CD4-positive, alpha-beta T cell treated with Interleukin-17A for 1 hour (primary cell): ENCODE measurements at regions not wholly inside any gene's neighbourhood (a gene's known extent, or its start where the extent isn't known, plus 50 kb on each side); places are given as distances from the start of the nearest gene placed in this dataset.

Source experiments
- DNase-seq: peaks from one replicate; pipeline ENCODE4 v3.0.0-alpha.2; 2020

- no peak for DNase-seq
These were observed 1285.5 kb downstream of the TBC1D22A start for GRCh38 chr22:48047722-48048500.

GRCh38 chr22:48045369-48045768 is 1282.9 kb downstream of the TBC1D22A start:
- DNase-seq, result no peak

DNA sequence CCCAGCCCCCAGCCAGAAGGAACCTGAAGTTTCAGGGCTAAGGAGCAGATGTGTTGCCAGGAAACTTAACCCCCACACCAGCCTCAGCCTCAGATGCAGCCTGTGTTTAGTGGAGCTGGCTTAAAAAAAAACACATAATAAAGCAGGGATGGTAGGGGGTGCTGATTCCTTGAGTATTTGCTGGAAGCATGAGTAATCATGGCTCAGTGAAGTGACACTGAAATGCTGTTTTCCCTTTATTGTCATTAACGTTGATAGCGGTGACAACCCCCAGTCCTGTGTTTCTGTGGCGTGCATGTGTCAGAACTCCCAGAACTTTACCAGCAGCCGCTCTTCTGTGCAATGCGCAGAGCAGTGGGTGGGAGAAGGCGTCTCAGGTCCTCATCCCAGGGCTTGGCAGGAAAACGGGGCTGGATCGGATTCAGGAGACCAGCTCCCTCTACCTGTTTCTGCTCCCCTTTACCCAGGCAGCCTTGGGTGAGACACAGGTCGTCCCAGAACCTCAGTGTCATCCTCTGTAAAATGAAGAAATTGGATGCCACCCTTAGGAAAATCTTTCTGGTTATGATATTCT is 1282.1 kb downstream of the TBC1D22A start:
- no peak for DNase-seq

DNA sequence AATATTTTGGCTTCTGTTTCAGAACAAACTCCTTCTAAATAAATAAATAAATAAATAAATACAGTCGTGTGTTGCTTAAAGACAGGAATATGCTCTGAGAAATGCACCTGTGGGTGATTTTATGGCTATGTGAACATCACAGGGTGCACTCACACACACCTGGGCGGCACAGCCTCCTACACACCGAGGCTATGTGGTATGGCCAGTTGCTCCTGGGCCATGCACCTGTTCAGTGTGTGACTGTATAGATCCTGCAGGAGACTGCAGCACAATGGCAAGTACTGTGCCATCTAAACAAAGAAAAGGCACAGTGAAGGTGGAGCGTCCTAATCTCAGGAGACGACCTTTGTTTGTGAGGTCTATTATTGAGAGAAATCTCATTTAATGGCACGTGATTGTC is 1281.1 kb downstream of the TBC1D22A start:
- DNase-seq, result no peak

GRCh38 chr22:48042621-48043395 is 1280.4 kb downstream of the TBC1D22A start:
- DNase-seq, result no peak

- DNase-seq, result no peak
These were observed 1276.9 kb downstream of the TBC1D22A start for GRCh38 chr22:48039326-48039725.

DNA sequence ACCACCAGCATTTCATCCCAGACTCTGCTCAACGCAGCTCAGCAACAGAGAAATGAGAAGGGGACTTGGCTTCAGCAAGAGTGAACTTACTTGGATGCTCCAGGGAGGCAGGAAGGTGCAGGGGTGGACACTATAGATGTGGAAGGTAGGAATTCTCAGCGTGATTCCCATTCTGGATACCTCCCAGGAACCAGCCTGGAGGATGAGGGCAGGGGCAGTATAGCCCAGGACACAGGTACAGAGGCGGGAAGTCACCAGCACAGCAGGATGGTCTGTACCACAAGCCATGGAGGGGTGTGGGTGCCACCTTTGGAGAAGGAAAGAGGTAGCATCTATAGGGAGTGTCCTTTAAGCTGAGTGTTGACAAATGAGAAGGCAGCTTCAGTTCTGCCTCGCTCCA is 1275.2 kb downstream of the TBC1D22A start:
- DNase-seq, result no peak

DNA sequence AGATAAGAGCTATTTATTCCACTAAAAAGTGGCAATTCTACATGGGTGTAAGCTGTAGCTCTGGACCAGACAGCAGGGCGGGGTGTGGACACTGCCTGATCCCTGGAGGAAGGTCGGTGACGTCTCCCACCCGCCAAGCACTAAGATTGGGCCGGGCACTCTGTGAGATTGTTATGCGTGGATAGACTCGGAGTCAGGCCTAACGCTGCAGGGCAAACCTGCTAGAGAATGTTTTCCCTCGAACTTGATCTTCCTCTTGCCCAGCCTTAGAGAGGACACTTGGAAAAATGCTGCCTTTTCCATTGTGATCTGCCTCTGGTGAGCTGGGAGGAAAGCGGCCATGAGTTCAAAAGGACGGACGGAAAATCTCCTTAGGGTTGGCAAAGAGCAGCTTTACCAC is 1273.4 kb downstream of the TBC1D22A start:
- DNase-seq, result no peak

DNA sequence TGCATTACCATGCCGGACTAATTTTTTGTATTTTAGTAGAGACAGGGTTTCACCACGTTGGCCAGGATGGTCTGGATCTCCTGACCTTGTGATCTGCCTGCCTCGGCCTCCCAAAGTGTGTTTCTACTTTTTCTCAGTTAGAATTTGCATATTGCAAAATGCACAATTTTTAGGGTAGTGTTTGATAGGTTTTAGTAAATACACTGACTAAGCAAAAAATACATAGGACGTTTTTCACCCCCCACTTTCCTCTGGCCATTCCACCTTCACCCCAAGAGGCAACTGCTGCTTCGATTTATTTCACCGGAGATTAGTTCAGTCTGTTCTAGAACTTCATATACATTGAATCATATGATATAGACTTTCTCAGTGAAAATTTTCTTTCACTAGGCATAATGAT is 1269.1 kb downstream of the TBC1D22A start:
- no peak for DNase-seq

DNA sequence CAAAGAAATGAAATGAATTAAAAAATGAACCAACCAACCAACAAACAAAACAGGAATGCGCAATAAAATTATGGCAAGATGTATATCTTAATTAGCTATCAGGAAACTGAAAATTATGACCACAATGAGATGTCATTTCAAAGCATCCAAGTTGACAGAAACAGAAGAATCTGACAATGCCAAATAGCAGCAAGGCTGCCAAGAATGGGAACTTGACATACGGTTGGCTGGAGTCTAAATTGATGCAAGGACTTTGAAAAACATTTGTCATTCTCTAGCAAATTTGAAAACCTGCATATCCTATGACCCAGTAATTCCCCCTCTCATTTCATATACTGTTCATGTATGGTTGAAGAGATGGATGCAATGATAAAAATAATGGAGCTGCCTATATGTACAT is 1262.6 kb downstream of the TBC1D22A start:
- DNase-seq, result no peak

DNA sequence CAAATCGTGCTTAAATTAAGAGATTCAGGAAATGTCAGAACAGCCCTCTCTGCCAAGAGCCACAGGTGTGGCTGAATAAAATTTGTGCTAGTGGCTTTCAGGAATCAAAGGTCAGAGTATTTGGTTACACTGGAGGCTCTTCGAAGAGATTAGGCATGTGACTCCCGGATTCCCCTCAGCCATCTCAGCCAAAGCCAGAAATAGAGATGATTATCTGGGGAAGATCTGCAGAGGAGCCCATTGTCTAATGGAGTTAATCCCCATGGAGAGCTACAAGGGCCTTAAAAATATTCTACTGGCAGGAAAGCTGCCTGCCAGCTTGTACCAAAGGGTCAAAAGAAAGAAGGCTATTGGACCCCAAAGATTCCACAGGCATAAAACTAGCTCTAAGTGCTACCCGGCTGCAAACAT is 1259.5 kb downstream of the TBC1D22A start:
- no peak for DNase-seq

DNA sequence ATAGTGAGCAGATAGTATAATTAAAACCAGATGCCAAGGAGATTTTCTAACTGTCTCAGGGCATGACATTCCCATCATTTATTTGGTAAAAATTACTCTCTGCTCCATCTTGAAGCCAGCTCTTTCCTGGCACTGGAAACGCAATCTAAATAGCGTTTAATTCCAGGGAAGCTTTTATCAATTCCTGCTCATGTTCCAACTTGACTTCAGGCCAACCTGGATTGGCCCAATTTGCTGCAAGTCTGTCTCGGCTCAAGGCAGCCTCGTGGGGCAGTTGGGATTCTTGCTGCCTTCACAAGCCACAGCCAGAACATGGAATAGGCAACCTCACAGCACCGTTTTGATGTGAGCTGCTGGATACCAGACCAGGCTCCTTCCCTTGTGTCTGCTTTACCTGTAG is 1255.9 kb downstream of the TBC1D22A start:
- no peak for DNase-seq

- no peak for DNase-seq
These were observed 1253.3 kb downstream of the TBC1D22A start for GRCh38 chr22:48015701-48016100.

DNA sequence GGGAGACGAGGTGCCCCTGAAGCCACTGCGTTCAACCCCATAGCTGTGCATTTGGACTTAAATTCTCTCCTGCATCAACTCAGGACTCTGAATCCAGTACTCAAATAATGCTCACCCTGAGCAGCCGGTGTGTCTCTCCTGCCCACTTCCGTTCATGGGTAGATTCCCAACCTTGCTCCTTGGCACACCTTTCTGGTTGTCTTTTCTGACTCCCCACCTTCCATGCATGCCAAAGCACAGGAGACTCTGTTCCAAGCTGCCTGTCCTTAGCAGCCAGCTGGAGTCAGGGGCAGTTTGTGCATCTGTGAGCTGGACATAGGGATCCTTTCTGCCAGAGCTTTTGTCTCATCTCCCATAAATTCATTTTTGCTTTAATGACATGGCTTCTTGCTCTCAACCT is 1242.5 kb downstream of the TBC1D22A start:
- no peak for DNase-seq

- DNase-seq, result no peak
These were observed 1241.6 kb downstream of the TBC1D22A start for GRCh38 chr22:48004038-48004437.

DNA sequence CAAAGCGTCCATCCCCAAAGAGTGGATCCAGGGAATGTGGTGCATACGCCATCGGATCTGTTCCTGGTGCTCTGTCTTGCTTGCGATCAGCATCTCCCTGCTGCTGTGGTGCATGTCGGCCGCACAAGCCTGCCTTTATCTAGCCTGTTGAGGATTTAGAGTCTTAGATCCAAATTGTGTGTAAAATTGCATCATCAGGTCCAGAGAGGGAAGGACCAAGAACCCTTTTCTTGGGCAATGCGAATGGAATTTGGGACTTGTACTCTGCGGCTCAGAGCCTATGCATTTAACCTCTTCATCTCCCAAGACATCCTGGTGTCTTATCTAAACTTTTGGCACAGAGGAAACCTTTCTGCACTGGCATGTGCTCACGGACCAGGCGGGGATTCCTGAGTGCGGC is 1238.7 kb downstream of the TBC1D22A start:
- no peak for DNase-seq

DNA sequence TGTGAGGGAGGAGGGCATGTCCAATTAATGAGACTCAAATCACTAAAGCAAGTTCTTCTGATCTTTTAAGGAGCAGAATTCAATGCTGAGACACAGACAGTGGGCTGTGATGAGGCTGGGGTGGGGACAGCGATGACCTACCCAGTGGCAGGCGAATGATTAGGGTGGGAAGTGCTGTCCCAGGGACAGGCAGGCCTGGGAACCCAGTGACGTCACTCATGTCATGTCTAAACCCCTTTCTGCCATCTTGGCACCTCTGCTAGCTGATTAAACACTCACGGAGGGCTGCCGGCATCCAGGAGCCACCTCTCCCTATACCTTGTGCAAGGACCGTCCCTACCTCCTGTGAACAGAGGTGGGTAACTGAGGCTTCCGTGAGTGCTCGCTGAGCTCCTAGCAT is 1235.2 kb downstream of the TBC1D22A start:
- no peak for DNase-seq

DNA sequence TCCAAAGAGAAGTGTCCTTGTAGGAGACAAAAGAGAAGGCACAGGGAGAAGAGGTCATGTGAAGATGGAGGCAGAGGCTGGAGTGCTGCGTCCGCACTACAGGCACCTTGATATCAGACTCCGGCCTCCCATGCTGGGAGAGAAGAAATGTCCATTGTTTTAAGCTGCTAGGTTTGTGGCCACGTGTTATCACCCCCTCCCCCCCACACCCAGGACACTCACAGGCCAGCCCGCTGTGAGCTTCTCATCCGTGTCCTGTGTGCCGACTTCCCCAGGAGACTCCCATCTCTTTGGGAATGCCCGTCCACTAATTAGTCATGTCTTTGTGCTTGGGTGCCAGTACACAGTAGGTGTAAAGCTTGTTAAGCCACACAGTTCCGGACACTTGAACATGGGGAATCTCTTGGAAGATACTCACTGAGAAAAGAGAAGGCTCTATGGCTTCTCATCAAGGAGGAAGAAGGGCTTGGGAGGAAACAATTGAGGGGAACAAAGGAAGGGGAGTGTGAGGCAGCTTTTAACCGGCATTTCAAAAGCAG is 1234.7 kb downstream of the TBC1D22A start:
- DNase-seq, result no peak

- no peak for DNase-seq
These were observed 1234.0 kb downstream of the TBC1D22A start for GRCh38 chr22:47996446-47996857.

DNA sequence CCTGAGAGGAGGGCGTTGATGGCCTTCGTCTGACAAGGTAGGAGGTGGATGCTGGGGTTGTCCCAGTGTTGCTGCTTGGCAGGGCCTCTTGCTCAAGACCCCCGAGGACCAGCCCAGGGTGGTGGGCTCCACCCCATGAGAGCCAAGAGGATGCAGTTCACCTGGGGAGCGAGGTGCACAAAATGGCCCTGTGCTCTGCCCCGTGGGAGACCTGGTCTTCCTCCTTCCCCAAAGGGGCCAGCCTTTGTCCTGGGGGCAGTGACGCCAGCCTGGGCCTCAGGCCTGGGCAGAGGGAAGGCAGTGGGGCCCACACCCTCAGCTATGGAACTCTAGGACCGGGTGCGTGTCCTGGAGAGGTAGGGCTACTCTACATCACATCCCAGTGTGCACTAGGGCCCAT is 1233.3 kb downstream of the TBC1D22A start:
- no peak for DNase-seq

DNA sequence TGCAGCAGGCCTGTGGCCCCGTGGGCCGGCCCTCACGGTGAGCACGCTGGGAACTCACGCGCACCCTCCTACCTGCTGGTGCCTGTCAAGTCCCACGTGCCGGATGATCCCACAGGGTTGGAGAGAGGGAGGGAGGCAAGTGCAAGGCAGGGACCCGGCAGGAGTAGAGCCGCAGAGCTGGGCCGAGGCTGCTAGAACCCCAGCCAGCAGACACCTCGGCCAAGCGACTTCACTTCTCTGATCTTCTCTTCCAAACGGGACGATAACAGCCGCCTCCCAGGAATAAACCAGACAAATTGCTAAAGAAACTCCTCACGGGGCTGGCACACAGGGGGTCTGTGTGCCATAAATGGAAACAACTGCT is 1232.8 kb downstream of the TBC1D22A start:
- no peak for DNase-seq

DNA sequence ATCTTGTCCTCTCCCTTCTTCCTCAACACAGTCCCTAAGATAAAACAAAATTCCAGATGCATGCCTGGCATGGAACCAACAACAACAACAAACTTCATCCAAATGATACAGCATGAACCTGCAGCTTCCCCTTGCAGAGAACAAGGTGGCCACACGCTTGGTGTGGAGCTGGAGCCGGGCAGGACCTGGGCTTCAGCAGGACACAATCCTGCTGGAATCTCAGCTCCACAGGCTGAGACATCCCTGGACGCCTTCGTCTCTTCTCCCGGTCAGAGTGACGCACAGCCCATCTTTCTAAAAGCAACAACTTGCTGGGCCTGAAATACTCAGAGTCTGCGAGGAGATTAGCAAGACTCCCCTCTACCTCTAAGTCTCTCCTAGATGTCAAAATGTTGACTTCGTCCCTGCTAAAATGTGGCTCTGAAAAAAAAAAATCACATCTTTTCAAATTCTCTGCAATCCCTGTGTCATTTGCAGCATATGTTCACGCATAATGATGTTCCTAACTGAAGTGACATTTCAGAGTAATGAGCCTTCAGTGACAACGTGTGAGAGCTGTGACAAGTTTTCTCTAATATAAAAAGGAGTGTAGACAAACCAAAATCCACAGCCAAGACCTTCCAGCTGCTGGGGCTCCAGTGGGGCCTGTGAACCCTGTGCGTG is 1232.3 kb downstream of the TBC1D22A start:
- DNase-seq, result no peak

- no peak for DNase-seq
These were observed 1231.6 kb downstream of the TBC1D22A start for GRCh38 chr22:47994045-47994444.
